ENCODE measurements at regions not wholly inside any gene's neighbourhood (a gene's known extent, or its start where the extent isn't known, plus 50 kb on each side); places are given as distances from the start of the nearest gene placed in this dataset.

DNA sequence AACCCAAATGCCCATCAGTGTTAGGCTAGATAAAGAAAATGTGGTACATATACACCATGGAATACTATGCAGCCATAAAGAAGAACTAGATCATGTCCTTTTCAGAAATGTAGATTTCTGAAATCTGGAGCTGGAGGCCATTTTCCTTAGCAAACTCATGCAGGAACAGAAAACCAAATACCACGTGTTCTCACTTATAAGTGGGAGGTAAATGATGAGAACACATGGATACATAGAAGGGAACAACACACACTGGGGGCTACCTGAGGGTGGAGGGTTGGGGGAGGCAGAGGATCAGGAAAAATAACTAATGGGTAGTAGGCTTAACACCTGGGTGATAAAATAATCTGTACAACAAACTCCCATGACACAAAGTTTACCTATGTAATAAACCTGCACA is 153.5 kb upstream of the PRNP start:
- TF ChIP-seq, protein P1, sequence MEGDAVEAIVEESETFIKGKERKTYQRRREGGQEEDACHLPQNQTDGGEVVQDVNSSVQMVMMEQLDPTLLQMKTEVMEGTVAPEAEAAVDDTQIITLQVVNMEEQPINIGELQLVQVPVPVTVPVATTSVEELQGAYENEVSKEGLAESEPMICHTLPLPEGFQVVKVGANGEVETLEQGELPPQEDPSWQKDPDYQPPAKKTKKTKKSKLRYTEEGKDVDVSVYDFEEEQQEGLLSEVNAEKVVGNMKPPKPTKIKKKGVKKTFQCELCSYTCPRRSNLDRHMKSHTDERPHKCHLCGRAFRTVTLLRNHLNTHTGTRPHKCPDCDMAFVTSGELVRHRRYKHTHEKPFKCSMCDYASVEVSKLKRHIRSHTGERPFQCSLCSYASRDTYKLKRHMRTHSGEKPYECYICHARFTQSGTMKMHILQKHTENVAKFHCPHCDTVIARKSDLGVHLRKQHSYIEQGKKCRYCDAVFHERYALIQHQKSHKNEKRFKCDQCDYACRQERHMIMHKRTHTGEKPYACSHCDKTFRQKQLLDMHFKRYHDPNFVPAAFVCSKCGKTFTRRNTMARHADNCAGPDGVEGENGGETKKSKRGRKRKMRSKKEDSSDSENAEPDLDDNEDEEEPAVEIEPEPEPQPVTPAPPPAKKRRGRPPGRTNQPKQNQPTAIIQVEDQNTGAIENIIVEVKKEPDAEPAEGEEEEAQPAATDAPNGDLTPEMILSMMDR (IDR thresholded peaks at IDR 0.05; ENCODE audit: low read depth, low read length) = no peak
- no peak for TF ChIP-seq EZH2phosphoT487 (IDR thresholded peaks at IDR 0.05; ENCODE audit: low read depth)
